Activated T-helper 17 cell treated with anti-CD3 and anti-CD28 coated beads, Interleukin-2, amount 50 U/mL, for 72 hours (primary cell): ENCODE measurements at regions not wholly inside any gene's neighbourhood (a gene's known extent, or its start where the extent isn't known, plus 50 kb on each side); places are given as distances from the start of the nearest gene placed in this dataset.
"Not testable (repeated sequence)": the region's sequence is repeated elsewhere in the genome, so short reads cannot be mapped to it uniquely, and the experiment has no call there.

Source experiments
- ATAC-seq: fragments of 150-1000 bp; cut with Tn5 transposase; replicated peaks from 2 replicates; pipeline ENCODE4 v1.10.0; 2021; ENCODE audit warnings: mild to moderate bottlenecking, moderate library complexity
- H3K27ac Mint-ChIP-seq: one replicate; pipeline ENCODE4 v1.8.0; 2022; ENCODE audit warnings: mixed read lengths
- H3K27me3 Mint-ChIP-seq: one replicate; pipeline ENCODE4 v1.8.0; 2022; ENCODE audit warnings: mixed read lengths
- H3K36me3 Mint-ChIP-seq: one replicate; pipeline ENCODE4 v1.8.0; 2022; ENCODE audit warnings: low read depth, mild to moderate bottlenecking, mixed read lengths
- H3K4me1 Mint-ChIP-seq: one replicate; pipeline ENCODE4 v1.8.0; 2022; ENCODE audit warnings: mixed read lengths
- H3K4me3 Mint-ChIP-seq: one replicate; pipeline ENCODE4 v1.8.0; 2022; ENCODE audit warnings: mild to moderate bottlenecking, mixed read lengths
- H3K9me3 Mint-ChIP-seq: one replicate; pipeline ENCODE4 v1.8.0; 2022; ENCODE audit warnings: mixed read lengths

GRCh38 chr6:1445650-1446330, 56.4 kb downstream of the FOXF2 start:
- no peak for ATAC-seq
- Mint-ChIP-seq H3K36me3 (no peaks in the 10 kb centered on the region), H3K27me3 (peaks cover 39% of the 10 kb centered on the region), H3K4me1 (no peaks in the 10 kb centered on the region), H3K4me3 (no peak overlapping the region), H3K27ac (no peak overlapping the region), H3K9me3 (no peaks in the 10 kb centered on the region)

GRCh38 chr6:1449896-1450295, 60.5 kb downstream of the FOXF2 start:
- Mint-ChIP-seq H3K4me1 (no peaks in the 10 kb centered on the region), H3K27ac (no peak overlapping the region), H3K9me3 (peaks cover 4% of the 10 kb centered on the region), H3K4me3 (no peak overlapping the region), H3K27me3 (peaks cover 47% of the 10 kb centered on the region), H3K36me3 (no peaks in the 10 kb centered on the region)
- ATAC-seq = no peak

GRCh38 chr6:1453024-1453423, 63.6 kb downstream of the FOXF2 start:
- Mint-ChIP-seq H3K9me3 (peaks cover 4% of the 10 kb centered on the region), H3K27me3 (peaks cover 41% of the 10 kb centered on the region), H3K4me1 (no peaks in the 10 kb centered on the region), H3K27ac (no peak overlapping the region), H3K36me3 (no peaks in the 10 kb centered on the region), H3K4me3 (no peak overlapping the region)
- no peak for ATAC-seq

GRCh38 chr6:1456816-1457215, 67.4 kb downstream of the FOXF2 start:
- H3K27ac Mint-ChIP-seq, H3K4me3 Mint-ChIP-seq, H3K4me1 Mint-ChIP-seq, ATAC-seq, H3K9me3 Mint-ChIP-seq, H3K36me3 Mint-ChIP-seq: not testable (repeated sequence)
- H3K27me3 Mint-ChIP-seq = peaks cover 15% of the 10 kb centered on the region

GRCh38 chr6:1461207-1461606, 71.8 kb downstream of the FOXF2 start:
- no peak for ATAC-seq
- H3K27ac Mint-ChIP-seq = no peak overlapping the region
- H3K9me3 Mint-ChIP-seq = no peaks in the 10 kb centered on the region
- no peak overlapping the region for H3K4me3 Mint-ChIP-seq
- H3K36me3 Mint-ChIP-seq = no peaks in the 10 kb centered on the region
- H3K27me3 Mint-ChIP-seq = peaks cover 9% of the 10 kb centered on the region
- H3K4me1 Mint-ChIP-seq = no peaks in the 10 kb centered on the region

GRCh38 chr6:1461736-1462135, 72.4 kb downstream of the FOXF2 start:
- peaks cover 13% of the 10 kb centered on the region for H3K27me3 Mint-ChIP-seq
- ATAC-seq = no peak
- H3K27ac Mint-ChIP-seq = no peak overlapping the region
- no peak overlapping the region for H3K4me3 Mint-ChIP-seq
- no peaks in the 10 kb centered on the region for H3K36me3 Mint-ChIP-seq
- H3K9me3 Mint-ChIP-seq = no peaks in the 10 kb centered on the region
- H3K4me1 Mint-ChIP-seq = no peaks in the 10 kb centered on the region

GRCh38 chr6:1463275-1463674, 73.9 kb downstream of the FOXF2 start:
- H3K4me3 Mint-ChIP-seq = no peak overlapping the region
- no peaks in the 10 kb centered on the region for H3K9me3 Mint-ChIP-seq
- no peaks in the 10 kb centered on the region for H3K36me3 Mint-ChIP-seq
- no peak overlapping the region for H3K27ac Mint-ChIP-seq
- ATAC-seq = no peak
- peaks cover 20% of the 10 kb centered on the region for H3K27me3 Mint-ChIP-seq
- H3K4me1 Mint-ChIP-seq = no peaks in the 10 kb centered on the region

- Mint-ChIP-seq H3K4me1 (no peaks in the 10 kb centered on the region), H3K27me3 (peaks cover 20% of the 10 kb centered on the region), H3K27ac (no peak overlapping the region), H3K4me3 (no peak overlapping the region), H3K36me3 (no peaks in the 10 kb centered on the region), H3K9me3 (no peaks in the 10 kb centered on the region)
- ATAC-seq = no peak
These were observed 74.5 kb downstream of the FOXF2 start for GRCh38 chr6:1463751-1464426.

- no peak overlapping the region for H3K4me3 Mint-ChIP-seq
- no peaks in the 10 kb centered on the region for H3K9me3 Mint-ChIP-seq
- no peaks in the 10 kb centered on the region for H3K36me3 Mint-ChIP-seq
- no peak for ATAC-seq
- H3K4me1 Mint-ChIP-seq = no peaks in the 10 kb centered on the region
- no peak overlapping the region for H3K27ac Mint-ChIP-seq
- peaks cover 25% of the 10 kb centered on the region for H3K27me3 Mint-ChIP-seq
These were observed 75.5 kb downstream of the FOXF2 start for GRCh38 chr6:1464781-1465370.

- H3K27ac Mint-ChIP-seq = no peak overlapping the region
- no peak overlapping the region for H3K4me3 Mint-ChIP-seq
- no peak for ATAC-seq
- H3K36me3 Mint-ChIP-seq = no peaks in the 10 kb centered on the region
- H3K27me3 Mint-ChIP-seq = peaks cover 42% of the 10 kb centered on the region
- no peaks in the 10 kb centered on the region for H3K9me3 Mint-ChIP-seq
- H3K4me1 Mint-ChIP-seq = no peaks in the 10 kb centered on the region
These were observed 78.8 kb downstream of the FOXF2 start for GRCh38 chr6:1468126-1468525.

- no peak for ATAC-seq
- Mint-ChIP-seq H3K4me1 (no peaks in the 10 kb centered on the region), H3K27ac (no peak overlapping the region), H3K27me3 (peaks cover 53% of the 10 kb centered on the region), H3K4me3 (no peak overlapping the region), H3K9me3 (no peaks in the 10 kb centered on the region), H3K36me3 (no peaks in the 10 kb centered on the region)
These were observed 80.7 kb downstream of the FOXF2 start for GRCh38 chr6:1470040-1470439.

GRCh38 chr6:1472643-1473042, 83.3 kb downstream of the FOXF2 start:
- Mint-ChIP-seq H3K4me3 (no peak overlapping the region), H3K36me3 (no peaks in the 10 kb centered on the region), H3K27ac (no peak overlapping the region), H3K9me3 (no peaks in the 10 kb centered on the region), H3K4me1 (no peaks in the 10 kb centered on the region), H3K27me3 (peaks cover 42% of the 10 kb centered on the region)
- ATAC-seq = no peak

- no peaks in the 10 kb centered on the region for H3K9me3 Mint-ChIP-seq
- no peak for ATAC-seq
- no peaks in the 10 kb centered on the region for H3K36me3 Mint-ChIP-seq
- no peak overlapping the region for H3K4me3 Mint-ChIP-seq
- H3K4me1 Mint-ChIP-seq = no peaks in the 10 kb centered on the region
- peaks cover 37% of the 10 kb centered on the region for H3K27me3 Mint-ChIP-seq
- no peak overlapping the region for H3K27ac Mint-ChIP-seq
These were observed 83.8 kb downstream of the FOXF2 start for GRCh38 chr6:1473166-1473565.

GRCh38 chr6:1473598-1473997, 84.2 kb downstream of the FOXF2 start:
- H3K27ac Mint-ChIP-seq = no peak overlapping the region
- H3K36me3 Mint-ChIP-seq = no peaks in the 10 kb centered on the region
- peaks cover 36% of the 10 kb centered on the region for H3K27me3 Mint-ChIP-seq
- no peaks in the 10 kb centered on the region for H3K9me3 Mint-ChIP-seq
- no peak for ATAC-seq
- H3K4me1 Mint-ChIP-seq = no peaks in the 10 kb centered on the region
- no peak overlapping the region for H3K4me3 Mint-ChIP-seq

GRCh38 chr6:1474205-1474604, 84.8 kb downstream of the FOXF2 start:
- Mint-ChIP-seq H3K9me3 (no peaks in the 10 kb centered on the region), H3K36me3 (no peaks in the 10 kb centered on the region), H3K4me3 (no peak overlapping the region), H3K4me1 (no peaks in the 10 kb centered on the region), H3K27ac (no peak overlapping the region), H3K27me3 (peaks cover 34% of the 10 kb centered on the region)
- ATAC-seq = no peak
